Trophoblast cell (in vitro differentiated cells and primary cell): ENCODE measurements at regions not wholly inside any gene's neighbourhood (a gene's known extent, or its start where the extent isn't known, plus 50 kb on each side); places are given as distances from the start of the nearest gene placed in this dataset.

Experiments
- DNase-seq, 2 donors: peaks; one replicate each; pipeline ENCODE4 v3.0.0-alpha.2; 2016
- H2AFZ ChIP-seq: 2 replicates; pipeline ENCODE4 v1.6.1; 2013; ENCODE audit warnings: low read length, moderate library complexity, mild to moderate bottlenecking; ENCODE audit not compliant: insufficient read depth, poor library complexity
- H2AK5ac ChIP-seq: 2 replicates; pipeline ENCODE4 v1.6.1; 2013; ENCODE audit warnings: mild to moderate bottlenecking, low read length
- H2BK120ac ChIP-seq: 2 replicates; pipeline ENCODE4 v1.6.1; 2013; ENCODE audit warnings: low read length, mild to moderate bottlenecking, moderate library complexity; ENCODE audit not compliant: insufficient read depth, poor library complexity
- H2BK12ac ChIP-seq: 2 replicates; pipeline ENCODE4 v1.6.1; 2013; ENCODE audit warnings: mild to moderate bottlenecking, low read length, moderate library complexity
- H2BK5ac ChIP-seq: 2 replicates; pipeline ENCODE4 v1.6.1; 2013; ENCODE audit warnings: low read length, low read depth, moderate library complexity, mild to moderate bottlenecking; ENCODE audit not compliant: poor library complexity
- H3K14ac ChIP-seq: 2 replicates; pipeline ENCODE4 v1.6.1; 2013; ENCODE audit warnings: mild to moderate bottlenecking, low read length
- H3K18ac ChIP-seq: 2 replicates; pipeline ENCODE4 v1.6.1; 2013; ENCODE audit warnings: mild to moderate bottlenecking, low read length
- H3K23ac ChIP-seq: 2 replicates; pipeline ENCODE4 v1.6.1; 2013; ENCODE audit warnings: low read length
- H3K27ac ChIP-seq: 2 replicates; pipeline ENCODE4 v1.5.1; 2013; ENCODE audit warnings: low read depth, mild to moderate bottlenecking, inconsistent platforms, low read length, moderate library complexity
- H3K27me3 ChIP-seq: 2 replicates; pipeline ENCODE4 v1.6.1; 2013; ENCODE audit warnings: inconsistent platforms, mild to moderate bottlenecking, low read length, moderate library complexity; ENCODE audit not compliant: insufficient read depth
- H3K36me3 ChIP-seq, 2 experiments: 1 replicate in 1 of 2; 2 replicates in 1 of 2; pipeline ENCODE4 v1.6.1; 2013; ENCODE audit warnings: low read length in 2 of 2, mild to moderate bottlenecking in 2 of 2, moderate library complexity in 1 of 2; ENCODE audit not compliant: insufficient read depth in 2 of 2, control insufficient read depth in 1 of 2
- H3K4ac ChIP-seq: 2 replicates; pipeline ENCODE4 v1.6.1; 2013; ENCODE audit warnings: low read depth, mild to moderate bottlenecking, low read length, moderate library complexity
- H3K4me1 ChIP-seq, 2 experiments: 1 replicate in 1 of 2; 2 replicates in 1 of 2; pipeline ENCODE4 v1.6.1; 2013; ENCODE audit warnings: low read length in 2 of 2, mild to moderate bottlenecking in 2 of 2, moderate library complexity in 1 of 2; ENCODE audit not compliant: insufficient read depth in 2 of 2, control insufficient read depth in 1 of 2
- H3K4me2 ChIP-seq: 2 replicates; pipeline ENCODE4 v1.6.1; 2013; ENCODE audit warnings: inconsistent platforms, mild to moderate bottlenecking, low read length, moderate library complexity
- H3K4me3 ChIP-seq: 2 replicates; pipeline ENCODE4 v1.5.1; 2013; ENCODE audit warnings: mild to moderate bottlenecking, low read depth, low read length, inconsistent platforms
- H3K79me1 ChIP-seq: one replicate; pipeline ENCODE4 v1.6.1; 2013; ENCODE audit warnings: low read length
- H3K79me2 ChIP-seq: 2 replicates; pipeline ENCODE4 v1.6.1; 2013; ENCODE audit warnings: low read length, mild to moderate bottlenecking; ENCODE audit not compliant: control insufficient read depth, insufficient read depth, poor library complexity
- H3K9ac ChIP-seq: 2 replicates; pipeline ENCODE4 v1.6.1; 2013; ENCODE audit warnings: mild to moderate bottlenecking, low read length
- H3K9me3 ChIP-seq: 2 replicates; pipeline ENCODE4 v1.6.1; 2013; ENCODE audit warnings: low read depth, mild to moderate bottlenecking, control low read depth, inconsistent platforms, low read length; ENCODE audit not compliant: insufficient read depth
- H4K12ac ChIP-seq: 2 replicates; pipeline ENCODE4 v1.6.1; 2013; ENCODE audit warnings: low read depth, mild to moderate bottlenecking, low read length, moderate library complexity
- H4K8ac ChIP-seq: 2 replicates; pipeline ENCODE4 v1.6.1; 2013; ENCODE audit warnings: low read depth, mild to moderate bottlenecking, low read length, moderate library complexity
- H4K91ac ChIP-seq: one replicate; pipeline ENCODE4 v1.6.1; 2013; ENCODE audit warnings: low read depth, mild to moderate bottlenecking, low read length, moderate library complexity
- WGBS: extraction: QIAGEN DNeasy Blood & Tissue Kit; methylation state at CpG from one replicate; pipeline ENCODE4 v1.1.7; 2013; ENCODE audit warnings: missing lambda C conversion rate; ENCODE audit not compliant: insufficient read length, insufficient coverage; ENCODE audit errors: extremely low coverage; 5-methylcytosine and 5-hydroxymethylcytosine counted together

GRCh38 chr22:27443306-27443705, 358.2 kb downstream of the MN1 start:
- H2AK5ac ChIP-seq = no peak overlapping the region
- WGBS = no CpG with 5 or more reads among the region's 7 CpGs

GRCh38 chr22:27445881-27446280, 355.7 kb downstream of the MN1 start:
- WGBS = no CpG with 5 or more reads among the region's 10 CpGs
- Histone ChIP-seq H3K14ac (no peak overlapping the region), H3K27me3 (no peaks in the 10 kb centered on the region), H3K4me3 (no peak overlapping the region), H2BK12ac (no peak overlapping the region), H3K23ac (no peak overlapping the region), H2BK5ac (no peak overlapping the region), H2AFZ (no peak overlapping the region), H2AK5ac (no peak overlapping the region), H3K4me2 (no peak overlapping the region), H3K27ac (no peak overlapping the region), H3K18ac (no peak overlapping the region), H4K12ac (no peak overlapping the region), H3K4ac (no peak overlapping the region), H4K91ac (no peak overlapping the region), H3K4me1 (no peaks in the 10 kb centered on the region), H3K79me2 (no peaks in the 10 kb centered on the region), H3K9me3 (no peaks in the 10 kb centered on the region), H3K9ac (no peak overlapping the region), H3K79me1 (no peaks in the 10 kb centered on the region), H4K8ac (no peak overlapping the region), H2BK120ac (no peak overlapping the region), H3K36me3 (no peaks in the 10 kb centered on the region)
- no peak for DNase-seq

More at GRCh38 chr22:27443306-27443705, 358.2 kb downstream of the MN1 start:
- Histone ChIP-seq H2AFZ (no peak overlapping the region), H3K9ac (no peak overlapping the region), H4K91ac (no peak overlapping the region), H2BK5ac (no peak overlapping the region), H4K12ac (no peak overlapping the region), H3K4me1 (no peaks in the 10 kb centered on the region), H3K14ac (no peak overlapping the region), H3K9me3 (no peaks in the 10 kb centered on the region), H2BK120ac (no peak overlapping the region), H3K18ac (no peak overlapping the region), H3K79me1 (no peaks in the 10 kb centered on the region), H3K27ac (no peak overlapping the region), H3K27me3 (no peaks in the 10 kb centered on the region), H3K4me3 (no peak overlapping the region), H2BK12ac (no peak overlapping the region), H3K4me2 (no peak overlapping the region), H3K4ac (no peak overlapping the region), H4K8ac (no peak overlapping the region), H3K79me2 (no peaks in the 10 kb centered on the region), H3K36me3 (no peaks in the 10 kb centered on the region), H3K23ac (no peak overlapping the region)
- DNase-seq = no peak

- no peak overlapping the region for H3K27ac ChIP-seq
- no peak for DNase-seq
- no peak overlapping the region for H2AFZ ChIP-seq
- WGBS = no CpG with 5 or more reads among the region's 11 CpGs
- H3K4ac ChIP-seq = no peak overlapping the region
- H3K79me2 ChIP-seq = no peaks in the 10 kb centered on the region
- H4K91ac ChIP-seq = no peak overlapping the region
- H4K8ac ChIP-seq = no peak overlapping the region
- H3K14ac ChIP-seq = no peak overlapping the region
- no peaks in the 10 kb centered on the region for H3K27me3 ChIP-seq
- no peak overlapping the region for H2BK5ac ChIP-seq
- H3K4me3 ChIP-seq = no peak overlapping the region
- no peak overlapping the region for H3K9ac ChIP-seq
- no peaks in the 10 kb centered on the region for H3K36me3 ChIP-seq
- no peak overlapping the region for H2BK120ac ChIP-seq
- H3K9me3 ChIP-seq = no peaks in the 10 kb centered on the region
- H2BK12ac ChIP-seq = no peak overlapping the region
- no peaks in the 10 kb centered on the region for H3K4me1 ChIP-seq
- no peaks in the 10 kb centered on the region for H3K79me1 ChIP-seq
- no peak overlapping the region for H3K23ac ChIP-seq
- H3K4me2 ChIP-seq = no peak overlapping the region
- no peak overlapping the region for H3K18ac ChIP-seq
- H4K12ac ChIP-seq = no peak overlapping the region
- H2AK5ac ChIP-seq = no peak overlapping the region
Observed at GRCh38 chr22:27447289-27447688, 354.3 kb downstream of the MN1 start.

GRCh38 chr22:27450448-27450847, 351.1 kb downstream of the MN1 start:
- DNase-seq = no peak
- no peaks in the 10 kb centered on the region for H3K36me3 ChIP-seq
- H3K9ac ChIP-seq = no peak overlapping the region
- no peaks in the 10 kb centered on the region for H3K79me2 ChIP-seq
- no peak overlapping the region for H2BK120ac ChIP-seq
- H4K91ac ChIP-seq = no peak overlapping the region
- no peak overlapping the region for H3K4me2 ChIP-seq
- H4K12ac ChIP-seq = no peak overlapping the region
- no peak overlapping the region for H3K4me3 ChIP-seq
- H2BK5ac ChIP-seq = no peak overlapping the region
- no peak overlapping the region for H2AFZ ChIP-seq
- H3K4ac ChIP-seq = no peak overlapping the region
- H2AK5ac ChIP-seq = no peak overlapping the region
- H4K8ac ChIP-seq = no peak overlapping the region
- no peak overlapping the region for H3K18ac ChIP-seq
- no peaks in the 10 kb centered on the region for H3K79me1 ChIP-seq
- H3K14ac ChIP-seq = no peak overlapping the region
- no peak overlapping the region for H2BK12ac ChIP-seq
- no peaks in the 10 kb centered on the region for H3K27me3 ChIP-seq
- no peak overlapping the region for H3K27ac ChIP-seq
- H3K9me3 ChIP-seq = no peaks in the 10 kb centered on the region
- no peak overlapping the region for H3K23ac ChIP-seq
- H3K4me1 ChIP-seq = no peaks in the 10 kb centered on the region
